Osteoblast (primary cell): ENCODE measurements at regions not wholly inside any gene's neighbourhood (a gene's known extent, or its start where the extent isn't known, plus 50 kb on each side); places are given as distances from the start of the nearest gene placed in this dataset.

Experiments used
- DNase-seq: peaks from one replicate; pipeline ENCODE4 v3.0.0; 2011; ENCODE audit warnings: low spot score, mixed read lengths; ENCODE audit not compliant: insufficient read length; ENCODE audit errors: missing footprints
- H2AFZ ChIP-seq: 2 replicates; pipeline ENCODE4 v1.6.0; 2011; ENCODE audit warnings: mild to moderate bottlenecking, low read length
- H3K27ac ChIP-seq: 2 replicates; pipeline ENCODE4 v1.5.1; 2011; ENCODE audit warnings: mild to moderate bottlenecking, low read depth, low read length, moderate library complexity
- H3K27me3 ChIP-seq: 2 replicates; pipeline ENCODE4 v1.6.0; 2012; ENCODE audit warnings: mild to moderate bottlenecking, control low read depth, inconsistent platforms, low read length, moderate library complexity; ENCODE audit not compliant: insufficient read depth
- H3K36me3 ChIP-seq: 2 replicates; pipeline ENCODE4 v1.5.1; 2011; ENCODE audit warnings: mild to moderate bottlenecking, low read length, control low read depth, moderate library complexity; ENCODE audit not compliant: insufficient read depth
- H3K4me1 ChIP-seq: 2 replicates; pipeline ENCODE4 v1.5.1; 2011; ENCODE audit warnings: mild to moderate bottlenecking, low read length, control low read depth, moderate library complexity; ENCODE audit not compliant: insufficient read depth
- H3K4me2 ChIP-seq: 2 replicates; pipeline ENCODE4 v1.6.0; 2011; ENCODE audit warnings: mild to moderate bottlenecking, low read length; ENCODE audit not compliant: insufficient read depth
- H3K4me3 ChIP-seq: fragments of 200-600 bp; sonication (generic); 3 replicates; pipeline ENCODE4 v1.5.1; 2012; ENCODE audit warnings: mild to moderate bottlenecking, low read length, inconsistent platforms; ENCODE audit not compliant: insufficient read depth
- H3K79me2 ChIP-seq: 2 replicates; pipeline ENCODE4 v1.6.0; 2012; ENCODE audit warnings: mild to moderate bottlenecking, low read length, control low read depth, inconsistent platforms; ENCODE audit not compliant: insufficient read depth
- H3K9me3 ChIP-seq: 2 replicates; pipeline ENCODE4 v1.5.1; 2011; ENCODE audit warnings: low read depth, low read length, control low read depth
- H4K20me1 ChIP-seq: 2 replicates; pipeline ENCODE4 v1.6.0; 2012; ENCODE audit warnings: mild to moderate bottlenecking, low read length, control low read depth; ENCODE audit not compliant: insufficient read depth
- TF ChIP-seq, protein P1 (sequence below): IDR thresholded peaks from 2 replicates; pipeline ENCODE4 v1.5.1; 2011; ENCODE audit warnings: mild to moderate bottlenecking, low read depth, low read length, moderate library complexity; ENCODE audit errors: extremely low read depth

DNA sequence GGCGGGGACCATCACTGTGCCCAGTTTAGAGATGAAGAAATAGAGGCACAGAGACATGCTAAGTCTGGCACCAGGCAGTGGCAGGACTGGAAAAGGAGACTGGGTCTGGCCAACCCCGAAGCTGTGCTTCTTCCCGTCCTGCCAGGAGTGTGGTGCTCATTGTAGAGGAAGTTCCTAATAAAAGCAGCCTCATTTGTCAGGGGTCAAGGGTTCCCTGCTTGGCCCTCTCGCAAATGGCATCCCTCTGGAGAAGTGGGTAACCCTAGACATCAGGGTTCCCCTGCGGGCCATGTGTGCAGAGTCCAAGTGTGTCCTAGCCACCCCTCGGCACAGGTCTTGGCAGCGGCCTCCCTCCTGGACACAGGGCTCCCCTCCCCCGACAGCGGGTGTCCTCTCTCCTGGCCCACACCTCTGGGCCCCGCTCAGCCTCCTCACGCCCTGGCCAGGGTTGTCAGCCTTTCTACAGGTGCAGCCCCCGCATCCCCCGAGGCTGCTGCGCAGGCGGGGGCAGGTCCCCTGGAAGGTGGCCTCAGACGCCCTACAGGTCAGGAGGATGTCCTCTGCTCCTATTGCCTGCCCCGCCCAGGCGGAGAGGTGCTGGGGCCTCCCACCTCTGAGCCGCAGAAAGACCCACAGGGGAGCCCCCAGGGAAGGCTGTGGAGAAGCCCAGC is 61.8 kb upstream of the PRR20G start:
- H4K20me1 ChIP-seq: no peaks in the 10 kb centered on the region
- no peaks in the 10 kb centered on the region for H3K9me3 ChIP-seq
- H3K4me1 ChIP-seq: no peaks in the 10 kb centered on the region
- no peak for DNase-seq
- H3K36me3 ChIP-seq: no peaks in the 10 kb centered on the region
- H3K4me3 ChIP-seq: no peak overlapping the region
- no peak overlapping the region for H3K4me2 ChIP-seq
- no peak overlapping the region for H2AFZ ChIP-seq
- peaks cover 7% of the 10 kb centered on the region for H3K27me3 ChIP-seq
- no peak overlapping the region for H3K27ac ChIP-seq
- H3K79me2 ChIP-seq: no peaks in the 10 kb centered on the region
- TF ChIP-seq, protein P1, sequence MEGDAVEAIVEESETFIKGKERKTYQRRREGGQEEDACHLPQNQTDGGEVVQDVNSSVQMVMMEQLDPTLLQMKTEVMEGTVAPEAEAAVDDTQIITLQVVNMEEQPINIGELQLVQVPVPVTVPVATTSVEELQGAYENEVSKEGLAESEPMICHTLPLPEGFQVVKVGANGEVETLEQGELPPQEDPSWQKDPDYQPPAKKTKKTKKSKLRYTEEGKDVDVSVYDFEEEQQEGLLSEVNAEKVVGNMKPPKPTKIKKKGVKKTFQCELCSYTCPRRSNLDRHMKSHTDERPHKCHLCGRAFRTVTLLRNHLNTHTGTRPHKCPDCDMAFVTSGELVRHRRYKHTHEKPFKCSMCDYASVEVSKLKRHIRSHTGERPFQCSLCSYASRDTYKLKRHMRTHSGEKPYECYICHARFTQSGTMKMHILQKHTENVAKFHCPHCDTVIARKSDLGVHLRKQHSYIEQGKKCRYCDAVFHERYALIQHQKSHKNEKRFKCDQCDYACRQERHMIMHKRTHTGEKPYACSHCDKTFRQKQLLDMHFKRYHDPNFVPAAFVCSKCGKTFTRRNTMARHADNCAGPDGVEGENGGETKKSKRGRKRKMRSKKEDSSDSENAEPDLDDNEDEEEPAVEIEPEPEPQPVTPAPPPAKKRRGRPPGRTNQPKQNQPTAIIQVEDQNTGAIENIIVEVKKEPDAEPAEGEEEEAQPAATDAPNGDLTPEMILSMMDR: no peak

DNA sequence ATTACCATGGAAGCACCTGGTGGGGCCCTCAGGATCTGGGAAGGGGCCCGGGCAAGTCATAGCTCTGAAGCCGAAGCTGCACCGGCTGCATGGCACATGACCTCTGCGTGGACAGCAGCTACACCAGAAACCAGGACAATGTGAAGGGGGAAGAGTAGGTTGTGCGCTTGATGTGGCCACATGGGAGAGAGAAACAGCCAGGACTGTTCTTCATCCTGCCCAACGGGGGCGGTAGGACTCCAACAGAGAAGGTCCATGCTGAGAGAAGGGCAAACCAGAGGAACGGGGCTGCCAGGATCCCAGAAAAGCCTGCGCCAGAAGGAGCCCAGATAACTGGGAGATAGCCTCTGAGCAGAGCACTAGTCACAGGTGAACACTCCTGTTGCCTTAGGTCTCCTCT is 54.9 kb upstream of the PRR20G start:
- Histone ChIP-seq H4K20me1 (no peaks in the 10 kb centered on the region), H3K4me2 (no peak overlapping the region), H3K79me2 (no peaks in the 10 kb centered on the region), H3K27ac (no peak overlapping the region), H3K4me1 (no peaks in the 10 kb centered on the region), H2AFZ (no peak overlapping the region), H3K4me3 (no peak overlapping the region), H3K9me3 (no peaks in the 10 kb centered on the region), H3K27me3 (peaks cover 29% of the 10 kb centered on the region), H3K36me3 (no peaks in the 10 kb centered on the region)
- TF ChIP-seq, protein P1: no peak
- no peak for DNase-seq

DNA sequence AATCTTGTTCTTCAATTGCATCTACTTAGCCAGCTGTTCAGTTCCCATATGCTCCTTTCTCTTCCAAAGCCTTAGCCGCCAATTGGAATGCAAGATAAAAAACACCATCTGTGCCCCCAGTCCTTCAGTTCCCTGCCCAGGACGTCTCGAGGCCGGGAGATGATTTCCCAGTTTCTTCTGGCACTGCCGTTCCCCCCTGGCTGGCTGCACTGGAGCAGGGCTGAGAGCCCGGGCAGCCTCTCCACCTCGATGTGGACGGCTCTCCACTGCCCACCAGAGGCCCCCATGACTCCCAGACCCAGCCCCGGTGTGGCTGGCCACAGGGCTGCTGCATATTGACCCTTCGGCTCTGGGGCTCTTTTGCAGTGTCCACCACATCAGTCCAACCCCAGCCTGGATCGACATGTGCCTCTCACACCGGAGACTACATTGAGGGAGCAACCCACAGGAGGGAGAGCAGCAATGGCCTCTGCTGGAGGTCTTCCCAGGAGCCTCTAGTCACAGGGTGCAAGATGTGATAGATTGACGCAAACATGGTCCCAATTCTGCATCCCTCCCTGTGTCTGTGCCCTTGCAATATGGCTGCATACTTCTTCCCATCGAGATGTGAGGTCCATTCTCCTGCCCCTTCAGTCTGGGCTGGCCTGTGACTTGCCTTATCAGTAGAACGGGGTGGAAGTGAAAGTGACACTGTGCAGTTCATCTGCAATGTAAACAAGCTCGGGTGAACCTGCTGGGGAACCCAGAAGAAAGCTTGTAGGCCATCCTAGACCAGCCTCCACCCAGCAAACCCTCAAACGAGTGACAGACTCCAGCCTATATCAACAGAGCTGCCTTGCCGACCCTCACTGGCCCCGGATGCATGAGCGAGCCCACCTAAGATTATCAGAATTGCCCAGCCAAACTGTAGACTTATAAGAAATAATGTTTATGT is 52.3 kb upstream of the PRR20G start:
- Histone ChIP-seq H4K20me1 (no peaks in the 10 kb centered on the region), H3K27me3 (peaks cover 41% of the 10 kb centered on the region), H3K27ac (no peak overlapping the region), H3K9me3 (no peaks in the 10 kb centered on the region), H3K4me2 (no peak overlapping the region), H3K4me1 (no peaks in the 10 kb centered on the region), H3K79me2 (no peaks in the 10 kb centered on the region), H3K36me3 (no peaks in the 10 kb centered on the region), H3K4me3 (no peak overlapping the region), H2AFZ (no peak overlapping the region)
- DNase-seq: no peak
- TF ChIP-seq, protein P1: no peak

DNA sequence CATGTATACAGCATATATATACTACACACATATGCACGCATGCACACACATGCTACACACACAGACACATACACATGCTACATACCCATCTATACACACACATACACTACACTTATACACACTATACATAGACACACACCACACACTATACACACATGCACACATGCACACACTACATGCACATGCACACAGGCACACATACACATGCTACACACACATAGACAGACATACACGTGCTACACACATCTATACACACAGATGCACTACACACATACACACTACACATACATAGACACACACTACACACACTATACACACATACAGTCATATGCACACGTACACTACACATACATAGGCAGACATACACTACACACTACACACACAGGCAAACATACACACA is 51.2 kb upstream of the PRR20G start:
- H3K4me1 ChIP-seq: no peaks in the 10 kb centered on the region
- H2AFZ ChIP-seq: no peak overlapping the region
- TF ChIP-seq, protein P1: no peak

More for the DNA sequence above, 51.2 kb upstream of the PRR20G start:
- peaks cover 41% of the 10 kb centered on the region for H3K27me3 ChIP-seq
- DNase-seq: no peak
- no peaks in the 10 kb centered on the region for H3K79me2 ChIP-seq
- no peak overlapping the region for H3K27ac ChIP-seq
- no peaks in the 10 kb centered on the region for H4K20me1 ChIP-seq
- no peaks in the 10 kb centered on the region for H3K9me3 ChIP-seq
- no peaks in the 10 kb centered on the region for H3K36me3 ChIP-seq
- H3K4me2 ChIP-seq: no peak overlapping the region
- no peak overlapping the region for H3K4me3 ChIP-seq
